ENCODE measurements at regions not wholly inside any gene's neighbourhood (a gene's known extent, or its start where the extent isn't known, plus 50 kb on each side); places are given as distances from the start of the nearest gene placed in this dataset.

DNA sequence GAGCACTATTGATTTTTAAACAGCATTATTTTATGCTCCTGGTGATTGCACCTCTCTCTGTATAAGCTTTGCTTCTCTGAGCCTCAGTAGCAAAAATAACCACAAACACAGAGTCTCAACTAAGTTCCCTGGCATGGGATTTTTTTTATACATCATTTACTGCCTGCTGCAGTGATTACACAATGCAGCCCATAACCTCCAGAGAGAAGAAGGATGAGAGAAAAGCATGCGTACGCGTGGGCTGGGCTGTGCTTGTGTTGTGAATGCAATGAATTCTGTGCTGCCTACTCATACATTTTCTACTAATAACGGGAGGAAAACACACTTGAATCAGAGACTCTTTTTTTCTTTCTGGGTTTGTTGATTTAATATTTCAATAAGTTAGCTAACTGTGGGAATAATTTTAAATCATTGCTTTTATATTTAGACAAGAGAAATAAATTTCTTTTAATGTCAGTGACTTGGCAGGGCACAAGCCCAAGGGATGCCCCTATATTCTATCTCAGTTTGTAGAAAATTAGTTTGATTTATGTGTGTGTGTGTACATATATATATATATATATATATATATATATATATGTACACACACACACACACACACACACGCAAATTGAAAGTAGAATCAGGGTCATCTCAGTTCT, 351.5 kb downstream of the MED10 start:
- TF ChIP-seq POLR2A (IDR thresholded peaks at IDR 0.05) = no peak
- TF ChIP-seq, protein P1, sequence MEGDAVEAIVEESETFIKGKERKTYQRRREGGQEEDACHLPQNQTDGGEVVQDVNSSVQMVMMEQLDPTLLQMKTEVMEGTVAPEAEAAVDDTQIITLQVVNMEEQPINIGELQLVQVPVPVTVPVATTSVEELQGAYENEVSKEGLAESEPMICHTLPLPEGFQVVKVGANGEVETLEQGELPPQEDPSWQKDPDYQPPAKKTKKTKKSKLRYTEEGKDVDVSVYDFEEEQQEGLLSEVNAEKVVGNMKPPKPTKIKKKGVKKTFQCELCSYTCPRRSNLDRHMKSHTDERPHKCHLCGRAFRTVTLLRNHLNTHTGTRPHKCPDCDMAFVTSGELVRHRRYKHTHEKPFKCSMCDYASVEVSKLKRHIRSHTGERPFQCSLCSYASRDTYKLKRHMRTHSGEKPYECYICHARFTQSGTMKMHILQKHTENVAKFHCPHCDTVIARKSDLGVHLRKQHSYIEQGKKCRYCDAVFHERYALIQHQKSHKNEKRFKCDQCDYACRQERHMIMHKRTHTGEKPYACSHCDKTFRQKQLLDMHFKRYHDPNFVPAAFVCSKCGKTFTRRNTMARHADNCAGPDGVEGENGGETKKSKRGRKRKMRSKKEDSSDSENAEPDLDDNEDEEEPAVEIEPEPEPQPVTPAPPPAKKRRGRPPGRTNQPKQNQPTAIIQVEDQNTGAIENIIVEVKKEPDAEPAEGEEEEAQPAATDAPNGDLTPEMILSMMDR (IDR thresholded peaks at IDR 0.05) = no peak

Data from heart left ventricle (tissue), 13 donors.